Vagina (tissue), 2 donors: ENCODE measurements at regions not wholly inside any gene's neighbourhood (a gene's known extent, or its start where the extent isn't known, plus 50 kb on each side); places are given as distances from the start of the nearest gene placed in this dataset.

Source experiments
- DNase-seq, 2 donors: peaks; one replicate each; pipeline ENCODE4 v3.0.0-alpha.2; 2017; ENCODE audit errors: extremely low spot score in 2 of 2
- H3K27ac ChIP-seq: fragments of 200-600 bp; sonication (generic); one replicate; pipeline ENCODE4 v1.5.1; 2019
- H3K27me3 ChIP-seq: fragments of 200-600 bp; sonication (generic); one replicate; pipeline ENCODE4 v1.5.1; 2019
- H3K36me3 ChIP-seq, 2 donors: fragments of 200-600 bp; sonication (generic); one replicate each; pipeline ENCODE4 v1.5.1; 2017 to 2019
- H3K4me1 ChIP-seq: fragments of 200-600 bp; sonication (generic); one replicate; pipeline ENCODE4 v1.5.1; 2019
- H3K4me3 ChIP-seq, 2 donors: fragments of 200-600 bp; sonication (generic); 1 replicate in 1 of 2; 2 replicates in 1 of 2; pipeline ENCODE4 v1.5.1; 2016 to 2019
- H3K9me3 ChIP-seq: fragments of 200-600 bp; sonication (generic); one replicate; pipeline ENCODE4 v1.5.1; 2019
- CTCF ChIP-seq, 3 experiments: fragments of 450-650 bp in 2 of 3; fragments of 200-600 bp in 1 of 3; sonication (generic) in 1 of 3; IDR thresholded peaks; one replicate each; pipeline ENCODE4 v1.5.1; 2017 to 2019; ENCODE audit warnings: antibody characterized with exemption in 3 of 3, mild to moderate bottlenecking in 2 of 3, moderate library complexity in 2 of 3
- POLR2A ChIP-seq, 2 donors: fragments of 450-650 bp; IDR thresholded peaks; one replicate each; pipeline ENCODE4 v1.6.1; 2017; ENCODE audit warnings: antibody characterized with exemption in 2 of 2, mild to moderate bottlenecking in 2 of 2, moderate library complexity in 2 of 2
- POLR2AphosphoS5 ChIP-seq, 2 donors: sonication (generic); formaldehyde crosslinking; IDR thresholded peaks; one replicate each; pipeline ENCODE4 v1.9.0; 2017; ENCODE audit warnings: antibody characterized with exemption in 2 of 2, mild to moderate bottlenecking in 2 of 2, low read depth in 1 of 2; ENCODE audit not compliant: insufficient read depth in 1 of 2
- intact Hi-C: fragments of 100-400 bp; cut with DNase I; formaldehyde crosslinking; loops from one replicate; pipeline ENCODE4 v1.15.1; 2023

GRCh38 chr2:234341306-234341985 is 155.4 kb downstream of the ARL4C start:
- no peak overlapping the region for H3K27ac ChIP-seq
- no peaks in the 10 kb centered on the region for H3K36me3 ChIP-seq
- no peaks in the 10 kb centered on the region for H3K27me3 ChIP-seq
- DNase-seq = no peak
- intact Hi-C loops = no loop called here
- no peaks in the 10 kb centered on the region for H3K9me3 ChIP-seq
- no peak overlapping the region for H3K4me3 ChIP-seq
- no peaks in the 10 kb centered on the region for H3K4me1 ChIP-seq
- no peak for TF ChIP-seq CTCF (IDR thresholded peaks at IDR 0.05)
- TF ChIP-seq POLR2AphosphoS5 (IDR thresholded peaks at IDR 0.05; ENCODE audit: insufficient read depth in 1 of 2, low read depth in 1 of 2) = no peak
- TF ChIP-seq POLR2A (IDR thresholded peaks at IDR 0.05) = no peak

- H3K27ac ChIP-seq = no peak overlapping the region
- DNase-seq = no peak
- H3K36me3 ChIP-seq = no peaks in the 10 kb centered on the region
- TF ChIP-seq CTCF (IDR thresholded peaks at IDR 0.05) (no peak), POLR2A (IDR thresholded peaks at IDR 0.05) (no peak), POLR2AphosphoS5 (IDR thresholded peaks at IDR 0.05; ENCODE audit: insufficient read depth in 1 of 2, low read depth in 1 of 2) (no peak)
- H3K9me3 ChIP-seq = no peaks in the 10 kb centered on the region
- no peak overlapping the region for H3K4me3 ChIP-seq
- no peaks in the 10 kb centered on the region for H3K27me3 ChIP-seq
- intact Hi-C loops = no loop called here
- peaks cover 19% of the 10 kb centered on the region for H3K4me1 ChIP-seq
Measured at GRCh38 chr2:234339501-234339900, 157.4 kb downstream of the ARL4C start.

- Histone ChIP-seq H3K36me3 (no peaks in the 10 kb centered on the region), H3K27ac (no peak overlapping the region), H3K27me3 (no peaks in the 10 kb centered on the region), H3K4me1 (peaks cover 24% of the 10 kb centered on the region), H3K9me3 (no peaks in the 10 kb centered on the region), H3K4me3 (no peak overlapping the region)
- no peak for DNase-seq
- TF ChIP-seq CTCF (IDR thresholded peaks at IDR 0.05) = no peak
- TF ChIP-seq POLR2A (IDR thresholded peaks at IDR 0.05) = no peak
- TF ChIP-seq POLR2AphosphoS5 (IDR thresholded peaks at IDR 0.05; ENCODE audit: insufficient read depth in 1 of 2, low read depth in 1 of 2) = no peak
- intact Hi-C loops = no loop called here
Measured at GRCh38 chr2:234339011-234339410, 157.9 kb downstream of the ARL4C start.

GRCh38 chr2:234335661-234336228 is 161.1 kb downstream of the ARL4C start:
- H3K27me3 ChIP-seq = no peaks in the 10 kb centered on the region
- no peak overlapping the region for H3K4me3 ChIP-seq
- H3K4me1 ChIP-seq = peaks cover 24% of the 10 kb centered on the region
- no peaks in the 10 kb centered on the region for H3K36me3 ChIP-seq
- peak in 1 of 2 donors; percentile 95 for DNase-seq
- peak overlapping the region; percentile 34 for H3K27ac ChIP-seq
- intact Hi-C loops = no loop called here
- TF ChIP-seq CTCF (IDR thresholded peaks at IDR 0.05) (no peak), POLR2A (IDR thresholded peaks at IDR 0.05) (no peak), POLR2AphosphoS5 (IDR thresholded peaks at IDR 0.05; ENCODE audit: insufficient read depth in 1 of 2, low read depth in 1 of 2) (peak; percentile 79 to 87)
- no peaks in the 10 kb centered on the region for H3K9me3 ChIP-seq

GRCh38 chr2:234334756-234335155 is 162.1 kb downstream of the ARL4C start:
- H3K36me3 ChIP-seq = no peaks in the 10 kb centered on the region
- H3K27me3 ChIP-seq = no peaks in the 10 kb centered on the region
- H3K4me3 ChIP-seq = no peak overlapping the region
- peak overlapping the region; percentile 34 for H3K27ac ChIP-seq
- no peak for TF ChIP-seq POLR2AphosphoS5 (IDR thresholded peaks at IDR 0.05; ENCODE audit: insufficient read depth in 1 of 2, low read depth in 1 of 2)
- TF ChIP-seq CTCF (IDR thresholded peaks at IDR 0.05) = no peak
- no peak for TF ChIP-seq POLR2A (IDR thresholded peaks at IDR 0.05)
- DNase-seq = no peak
- no peaks in the 10 kb centered on the region for H3K9me3 ChIP-seq
- intact Hi-C loops = no loop called here
- H3K4me1 ChIP-seq = peaks cover 24% of the 10 kb centered on the region
